Peyer's patch (tissue), 4 donors: ENCODE measurements at regions not wholly inside any gene's neighbourhood (a gene's known extent, or its start where the extent isn't known, plus 50 kb on each side); places are given as distances from the start of the nearest gene placed in this dataset.

Source experiments
- CTCF ChIP-seq, 6 experiments: fragments of 450-650 bp in 4 of 6; fragments of 200-600 bp in 2 of 6; sonication (generic) in 1 of 6; IDR thresholded peaks; one replicate each; pipeline ENCODE4 v1.5.1; 2017 to 2019; ENCODE audit warnings: antibody characterized with exemption in 6 of 6, mild to moderate bottlenecking in 3 of 6, moderate library complexity in 1 of 6
- POLR2A ChIP-seq, 2 donors: fragments of 450-650 bp; IDR thresholded peaks; one replicate each; pipeline ENCODE4 v1.5.1; 2017; ENCODE audit warnings: antibody characterized with exemption in 2 of 2, mild to moderate bottlenecking in 2 of 2, moderate library complexity in 2 of 2

GRCh38 chr18:71443706-71444480 is 1100.2 kb downstream of the CBLN2 start:
- TF ChIP-seq POLR2A (IDR thresholded peaks at IDR 0.05) (no peak), CTCF (IDR thresholded peaks at IDR 0.05) (no peak)
